Esophagus squamous epithelium (tissue), 4 donors: ENCODE measurements at regions not wholly inside any gene's neighbourhood (a gene's known extent, or its start where the extent isn't known, plus 50 kb on each side); places are given as distances from the start of the nearest gene placed in this dataset.

Experiments
- POLR2A ChIP-seq, 4 donors: fragments of 450-650 bp; IDR thresholded peaks; one replicate each; pipeline ENCODE4 v1.6.1; 2017; ENCODE audit warnings: antibody characterized with exemption in 4 of 4, mild to moderate bottlenecking in 4 of 4, moderate library complexity in 3 of 4
- TF ChIP-seq, protein P1 (sequence below), 6 experiments: fragments of 450-650 bp in 4 of 6; fragments of 200-600 bp in 2 of 6; sonication (generic) in 2 of 6; IDR thresholded peaks; one replicate each; pipeline ENCODE4 v1.5.1; 2016 to 2019; ENCODE audit warnings: antibody characterized with exemption in 6 of 6, mild to moderate bottlenecking in 4 of 6, moderate library complexity in 4 of 6

DNA sequence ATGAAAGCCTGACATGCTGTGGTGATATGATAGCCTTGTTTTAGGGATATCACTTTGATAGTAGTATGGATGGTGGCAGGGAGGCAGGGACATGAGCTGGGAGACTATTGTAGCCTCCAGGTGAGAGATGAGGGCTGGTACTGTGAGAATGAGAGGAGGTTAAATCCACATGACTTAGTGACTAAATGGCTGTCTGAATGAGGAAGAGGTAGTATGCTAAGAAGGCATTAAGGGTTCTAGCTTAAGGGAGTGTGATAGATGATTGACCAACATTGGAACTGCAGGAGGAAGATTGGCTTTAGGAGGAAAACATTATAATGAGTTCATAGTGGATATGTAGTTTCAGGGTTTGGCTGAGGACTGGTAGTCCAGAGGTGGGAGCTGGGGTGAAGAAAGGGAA lies 195.0 kb upstream of the ANK2 start:
- TF ChIP-seq, protein P1, sequence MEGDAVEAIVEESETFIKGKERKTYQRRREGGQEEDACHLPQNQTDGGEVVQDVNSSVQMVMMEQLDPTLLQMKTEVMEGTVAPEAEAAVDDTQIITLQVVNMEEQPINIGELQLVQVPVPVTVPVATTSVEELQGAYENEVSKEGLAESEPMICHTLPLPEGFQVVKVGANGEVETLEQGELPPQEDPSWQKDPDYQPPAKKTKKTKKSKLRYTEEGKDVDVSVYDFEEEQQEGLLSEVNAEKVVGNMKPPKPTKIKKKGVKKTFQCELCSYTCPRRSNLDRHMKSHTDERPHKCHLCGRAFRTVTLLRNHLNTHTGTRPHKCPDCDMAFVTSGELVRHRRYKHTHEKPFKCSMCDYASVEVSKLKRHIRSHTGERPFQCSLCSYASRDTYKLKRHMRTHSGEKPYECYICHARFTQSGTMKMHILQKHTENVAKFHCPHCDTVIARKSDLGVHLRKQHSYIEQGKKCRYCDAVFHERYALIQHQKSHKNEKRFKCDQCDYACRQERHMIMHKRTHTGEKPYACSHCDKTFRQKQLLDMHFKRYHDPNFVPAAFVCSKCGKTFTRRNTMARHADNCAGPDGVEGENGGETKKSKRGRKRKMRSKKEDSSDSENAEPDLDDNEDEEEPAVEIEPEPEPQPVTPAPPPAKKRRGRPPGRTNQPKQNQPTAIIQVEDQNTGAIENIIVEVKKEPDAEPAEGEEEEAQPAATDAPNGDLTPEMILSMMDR (IDR thresholded peaks at IDR 0.05): no peak
- TF ChIP-seq POLR2A (IDR thresholded peaks at IDR 0.05): no peak
